CD1c-positive myeloid dendritic cell (primary cell): ENCODE measurements at regions not wholly inside any gene's neighbourhood (a gene's known extent, or its start where the extent isn't known, plus 50 kb on each side); places are given as distances from the start of the nearest gene placed in this dataset.
"Not testable (repeated sequence)": the region's sequence is repeated elsewhere in the genome, so short reads cannot be mapped to it uniquely, and the experiment has no call there.

ENCODE experiments used
- DNase-seq: peaks from one replicate; pipeline ENCODE4 v3.0.0-alpha.2; 2016; ENCODE audit errors: extremely low spot score

- DNase-seq, result no peak
Observed at GRCh38 chr13:82976499-82976898, 905.8 kb downstream of the SLITRK1 start.

GRCh38 chr13:82963226-82964099 is 918.8 kb downstream of the SLITRK1 start:
- DNase-seq, result no peak

- no peak for DNase-seq
Observed at GRCh38 chr13:82962397-82962796, 919.9 kb downstream of the SLITRK1 start.

DNA sequence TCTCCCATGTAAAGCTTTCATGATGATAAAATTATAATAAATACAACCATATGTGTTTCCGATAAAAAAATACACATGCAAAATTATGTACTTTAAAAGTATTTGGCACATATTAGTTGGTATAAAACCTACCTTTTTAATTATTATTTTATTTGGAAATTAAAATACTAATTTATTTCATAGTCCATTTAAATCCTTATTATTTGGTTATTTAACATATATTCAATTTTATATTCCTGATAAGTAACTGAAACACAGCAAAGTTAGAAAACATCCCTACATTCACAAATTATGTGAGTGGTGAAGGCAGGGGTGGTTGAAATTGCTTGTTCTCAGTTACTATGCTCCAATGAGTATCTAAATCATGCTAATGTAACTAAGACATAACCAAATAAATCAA is 920.5 kb downstream of the SLITRK1 start:
- no peak for DNase-seq

GRCh38 chr13:82952336-82952735 is 929.9 kb downstream of the SLITRK1 start:
- DNase-seq, result not testable (repeated sequence)

DNA sequence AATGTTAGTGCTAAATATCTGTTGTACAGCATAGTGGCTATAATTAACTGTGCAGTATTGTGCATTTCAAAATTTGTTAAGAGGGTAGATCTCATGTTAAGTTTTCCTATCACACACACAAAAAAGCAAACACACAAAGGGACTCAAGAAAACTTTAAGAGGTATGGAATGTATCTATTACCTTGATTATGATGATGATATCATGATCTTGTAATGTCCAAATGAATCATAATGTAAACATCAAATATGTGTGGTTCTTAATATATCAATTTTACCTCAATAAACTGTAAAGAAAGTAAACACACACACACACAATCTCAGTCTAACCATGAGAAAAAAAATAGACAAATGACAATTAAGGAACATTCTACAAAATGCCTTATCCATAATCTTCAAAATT is 934.6 kb downstream of the SLITRK1 start:
- no peak for DNase-seq

DNA sequence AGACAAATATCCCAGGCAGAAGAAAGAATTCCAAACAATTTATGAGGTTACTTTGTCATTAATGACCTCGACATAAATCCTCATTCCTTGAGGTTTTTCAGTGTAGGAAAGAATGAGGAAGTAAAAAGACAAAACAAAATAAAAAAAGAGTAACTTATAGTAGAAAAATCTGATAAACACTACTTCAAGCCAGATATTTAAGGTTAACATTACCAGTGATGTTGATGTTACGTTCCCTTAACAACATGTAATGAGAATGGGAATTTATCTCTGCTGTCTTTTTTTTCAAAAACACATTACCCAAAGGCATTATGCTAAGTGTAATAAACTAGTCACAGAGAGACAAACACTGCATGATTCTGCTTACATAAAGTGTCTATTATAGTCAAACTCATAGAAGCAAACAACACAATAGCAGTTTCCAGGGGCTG is 935.1 kb downstream of the SLITRK1 start:
- DNase-seq, result no peak

- no peak for DNase-seq
Observed at GRCh38 chr13:82938644-82939043, 943.6 kb downstream of the SLITRK1 start.

GRCh38 chr13:82934000-82934399 is 948.3 kb downstream of the SLITRK1 start:
- no peak for DNase-seq

- no peak for DNase-seq
Observed at GRCh38 chr13:82925114-82925513, 957.2 kb downstream of the SLITRK1 start.

- DNase-seq, result no peak
Observed at GRCh38 chr13:82917984-82918383, 964.3 kb downstream of the SLITRK1 start.

DNA sequence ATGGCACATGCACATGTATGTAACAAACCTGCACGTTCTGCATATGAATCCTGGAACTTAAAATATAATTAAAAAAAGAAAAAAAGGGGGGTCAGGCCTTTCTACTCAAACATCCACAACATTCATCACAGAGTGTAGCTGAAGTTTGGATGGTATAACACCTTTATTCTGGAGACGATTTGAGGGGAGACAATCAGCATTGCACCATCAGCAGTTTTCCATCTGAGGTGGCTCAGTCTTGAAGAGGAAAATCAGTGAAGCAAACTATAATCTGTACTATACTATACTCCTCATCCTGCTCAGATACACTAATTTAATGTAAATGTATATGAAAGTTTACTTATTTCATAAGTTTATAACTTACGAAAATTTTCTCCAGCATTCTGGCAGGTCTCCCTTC is 969.7 kb downstream of the SLITRK1 start:
- DNase-seq, result no peak

DNA sequence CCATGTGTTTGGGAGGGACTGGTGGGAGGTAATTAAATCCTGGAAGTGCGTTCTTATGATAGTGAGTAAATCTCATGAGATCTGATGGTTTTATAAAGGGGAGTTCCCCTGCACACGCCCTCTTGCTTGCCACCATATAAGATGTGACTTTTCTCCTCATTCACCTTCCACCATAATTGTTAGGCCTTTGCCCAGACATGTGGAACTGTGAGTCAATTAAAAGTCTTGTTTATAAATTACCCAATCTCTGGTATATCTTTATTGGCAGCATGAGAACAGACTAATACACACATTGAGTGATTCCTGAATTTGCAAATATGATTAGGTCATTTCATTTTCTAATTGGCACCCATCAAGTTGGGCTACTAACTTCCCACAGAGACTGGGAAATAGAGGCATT is 977.2 kb downstream of the SLITRK1 start:
- DNase-seq, result no peak

GRCh38 chr13:82900453-82900852 is 981.8 kb downstream of the SLITRK1 start:
- no peak for DNase-seq

DNA sequence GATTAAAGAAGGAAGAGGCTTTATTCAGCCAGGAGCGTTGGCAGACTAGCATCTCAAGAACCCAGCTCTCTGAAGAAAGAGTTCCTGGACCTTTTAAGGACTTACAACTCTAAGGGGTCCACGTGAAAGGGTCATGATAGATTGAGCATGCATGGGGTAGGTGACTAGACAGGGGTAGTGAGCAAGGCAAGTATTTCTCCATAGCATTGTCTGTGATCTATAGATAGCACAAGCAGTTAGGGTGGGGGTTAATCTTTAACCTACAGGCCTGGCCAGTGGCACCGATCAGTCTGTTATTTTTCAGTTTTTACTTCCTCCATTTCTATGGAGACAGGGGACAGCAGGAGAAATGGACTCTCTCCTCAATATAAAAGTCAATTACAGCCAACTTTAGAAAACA is 983.7 kb downstream of the SLITRK1 start:
- no peak for DNase-seq

DNA sequence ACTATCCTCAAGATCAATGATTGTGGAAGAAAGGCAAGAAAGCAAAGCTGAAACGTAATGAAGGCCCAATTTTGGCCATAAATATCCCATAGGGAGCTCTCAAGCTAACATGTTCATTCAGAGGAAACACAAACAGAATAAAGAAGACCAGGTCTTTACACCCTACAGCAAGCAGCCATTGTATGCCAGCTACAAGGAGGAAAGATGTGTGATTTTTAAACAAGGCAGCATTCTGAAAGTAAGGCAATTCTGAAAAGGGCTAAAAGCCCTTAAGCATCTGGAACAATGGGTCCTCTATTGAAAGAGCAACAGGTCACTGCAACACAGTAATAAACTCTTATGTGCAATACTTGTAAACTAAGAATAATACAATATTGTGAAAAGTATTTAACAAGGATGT is 1002.4 kb downstream of the SLITRK1 start:
- DNase-seq, result no peak

DNA sequence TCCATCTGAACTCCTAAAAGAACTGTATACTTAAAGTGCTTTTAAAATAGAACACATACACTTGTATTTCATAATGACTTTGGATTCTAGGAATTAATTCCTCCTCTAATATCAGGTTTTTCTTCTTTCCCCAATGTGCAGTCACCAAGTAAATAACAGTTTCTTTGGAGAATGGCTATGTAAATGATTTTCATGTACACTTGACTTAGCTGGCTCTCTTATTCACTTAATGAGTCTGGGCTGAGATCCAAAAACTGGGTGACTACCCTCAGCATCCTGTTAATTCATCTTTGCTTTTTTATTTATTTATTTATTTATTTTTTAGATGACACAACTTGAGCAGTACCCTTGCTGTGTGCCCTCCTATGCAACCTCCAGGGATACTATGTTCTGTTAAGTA is 1003.7 kb downstream of the SLITRK1 start:
- no peak for DNase-seq

DNA sequence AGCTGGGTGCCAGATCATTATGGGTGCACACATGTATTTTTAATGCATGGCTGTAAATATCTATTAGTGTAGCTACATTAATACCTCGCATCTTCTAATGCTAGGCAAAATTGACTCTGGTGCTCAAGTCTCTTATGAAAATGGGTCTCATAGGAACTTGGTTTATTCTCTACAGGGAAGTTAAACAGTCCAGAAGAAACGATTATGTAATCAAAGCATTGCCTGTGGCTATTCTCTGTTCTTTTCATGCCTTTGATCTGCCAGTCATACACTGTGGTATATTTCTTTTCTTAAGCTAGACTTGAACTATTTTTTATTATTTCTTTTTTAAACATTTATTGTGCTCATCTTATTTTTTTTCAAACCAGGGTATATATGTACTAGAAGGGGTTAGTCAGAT is 1015.0 kb downstream of the SLITRK1 start:
- no peak for DNase-seq

DNA sequence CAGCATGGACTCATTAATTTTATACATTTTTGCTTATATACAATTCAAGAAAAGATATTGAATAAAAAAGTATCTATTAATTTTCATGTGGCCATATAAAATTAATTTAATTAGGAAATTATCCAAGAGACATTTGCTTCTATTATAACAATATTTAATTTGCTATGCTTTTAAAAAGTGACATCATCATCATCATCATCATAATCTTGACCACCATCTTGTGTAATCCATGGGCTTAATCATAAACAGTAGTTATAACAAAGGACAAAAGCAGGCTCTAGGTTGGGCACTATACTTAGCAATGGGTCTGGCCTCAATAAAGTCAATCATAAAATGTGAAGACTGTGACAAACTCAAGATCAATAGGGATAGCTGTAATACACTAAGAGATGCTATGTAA is 1031.6 kb downstream of the SLITRK1 start:
- no peak for DNase-seq

DNA sequence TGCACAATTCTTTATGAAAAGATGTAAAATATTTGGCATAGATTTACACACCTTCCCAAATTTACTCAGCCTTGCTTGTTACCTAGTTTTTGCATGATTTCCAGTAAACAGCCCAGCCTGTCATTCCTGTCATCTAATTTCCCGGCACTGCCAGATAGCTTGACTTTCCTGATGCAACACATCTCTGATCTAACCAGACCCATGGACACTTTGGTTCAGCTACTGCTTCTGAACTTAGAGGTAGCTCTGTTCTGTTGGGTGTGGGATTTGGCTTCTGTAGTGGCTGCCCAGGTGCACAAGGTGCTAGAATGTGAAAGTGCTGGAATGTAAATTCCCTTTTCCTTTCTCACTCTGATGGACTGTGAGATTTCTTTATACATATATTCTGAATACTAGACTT is 1033.5 kb downstream of the SLITRK1 start:
- no peak for DNase-seq

- DNase-seq, result no peak
Observed at GRCh38 chr13:82847595-82847994, 1034.7 kb downstream of the SLITRK1 start.

DNA sequence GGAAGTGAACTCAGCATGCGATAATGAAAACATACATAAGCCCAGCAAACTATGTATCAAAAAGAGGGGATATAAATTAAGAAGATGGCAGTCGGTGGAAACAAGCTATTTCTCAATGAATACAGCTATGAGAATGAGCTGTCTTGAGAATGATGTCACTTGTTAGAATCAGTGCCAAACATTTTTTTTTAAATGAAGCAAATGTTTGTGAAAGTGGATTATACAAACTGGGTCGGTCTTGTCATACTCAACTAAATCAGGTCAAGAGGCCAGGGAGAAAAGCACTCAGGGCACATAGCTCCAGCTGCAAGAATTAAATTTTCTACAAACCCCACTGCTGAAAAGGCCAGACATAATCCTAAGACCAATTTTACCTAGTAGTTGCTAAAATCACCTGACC is 1048.4 kb downstream of the SLITRK1 start:
- DNase-seq, result no peak

DNA sequence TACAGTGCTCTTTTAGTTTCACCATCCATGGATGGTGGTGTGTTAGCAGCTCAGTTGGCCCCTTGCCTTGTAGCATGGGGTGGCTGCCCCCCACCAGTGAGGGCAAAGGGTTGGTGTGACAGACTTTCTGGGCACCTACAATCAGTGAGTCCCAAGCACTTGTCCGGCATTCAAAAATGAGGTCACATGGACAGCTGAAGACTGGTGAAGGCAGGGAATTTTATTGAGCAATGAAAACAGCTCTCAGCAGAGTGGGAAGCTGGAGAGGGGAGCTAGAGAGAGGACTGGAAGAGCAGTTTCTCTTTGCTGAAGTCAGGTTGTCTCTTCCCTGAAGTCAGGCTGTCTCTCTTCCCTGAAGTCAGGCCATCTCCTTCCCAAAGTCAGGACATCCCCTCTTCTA is 1053.2 kb downstream of the SLITRK1 start:
- DNase-seq, result no peak

DNA sequence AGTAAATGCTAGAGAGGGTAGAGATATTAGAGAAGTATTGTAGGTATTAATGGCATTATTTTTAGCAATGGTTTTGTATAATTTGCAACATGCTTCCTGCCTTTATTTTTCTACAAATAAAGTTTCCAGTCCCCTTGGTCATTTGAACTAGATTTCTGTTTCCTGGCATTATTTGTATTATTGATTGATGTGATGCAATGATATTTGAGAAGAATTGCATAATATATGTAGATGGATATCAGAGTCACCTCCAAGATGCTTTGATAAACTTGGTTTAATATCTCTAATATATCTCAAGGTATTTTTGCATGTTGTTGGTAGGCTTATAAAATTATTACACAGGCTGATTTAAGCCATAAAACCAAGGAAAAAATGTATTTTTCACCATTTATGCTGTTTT is 1054.5 kb downstream of the SLITRK1 start:
- DNase-seq, result no peak
